ENCODE measurements at regions not wholly inside any gene's neighbourhood (a gene's known extent, or its start where the extent isn't known, plus 50 kb on each side); places are given as distances from the start of the nearest gene placed in this dataset.

DNA sequence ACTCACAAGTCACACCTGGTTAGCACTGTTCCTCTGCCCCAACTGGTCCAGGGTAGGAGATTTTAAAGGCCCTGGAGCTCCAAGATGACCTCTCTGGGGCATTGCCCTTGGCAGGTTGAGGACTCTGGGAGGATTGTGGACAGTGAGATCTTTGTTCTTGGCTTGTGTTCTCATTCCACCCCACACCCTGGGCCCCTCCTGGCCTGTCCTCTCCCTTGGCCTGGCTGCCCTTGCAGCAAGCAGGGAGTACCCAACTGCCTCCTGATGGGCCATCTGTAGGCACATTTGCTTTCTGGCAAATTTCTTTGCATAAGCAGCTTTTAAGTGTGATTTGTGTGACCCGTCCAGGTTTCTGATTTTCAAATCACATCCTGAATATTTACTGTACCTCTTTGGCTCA is 239.6 kb downstream of the UTP18 start:
- no peak for ATAC-seq
- H3K4me1 ChIP-seq (ENCODE audit: low read depth): no peaks in the 10 kb centered on the region
- intact Hi-C loops (cut with DNase I, micrococcal nuclease): no loop called here
- no peaks in the 10 kb centered on the region for H3K9me3 ChIP-seq
- no peak overlapping the region for H3K4me3 ChIP-seq
- no peak for DNase-seq
- no peaks in the 10 kb centered on the region for H3K36me3 ChIP-seq (ENCODE audit: low read depth)
- TF ChIP-seq, protein P1, sequence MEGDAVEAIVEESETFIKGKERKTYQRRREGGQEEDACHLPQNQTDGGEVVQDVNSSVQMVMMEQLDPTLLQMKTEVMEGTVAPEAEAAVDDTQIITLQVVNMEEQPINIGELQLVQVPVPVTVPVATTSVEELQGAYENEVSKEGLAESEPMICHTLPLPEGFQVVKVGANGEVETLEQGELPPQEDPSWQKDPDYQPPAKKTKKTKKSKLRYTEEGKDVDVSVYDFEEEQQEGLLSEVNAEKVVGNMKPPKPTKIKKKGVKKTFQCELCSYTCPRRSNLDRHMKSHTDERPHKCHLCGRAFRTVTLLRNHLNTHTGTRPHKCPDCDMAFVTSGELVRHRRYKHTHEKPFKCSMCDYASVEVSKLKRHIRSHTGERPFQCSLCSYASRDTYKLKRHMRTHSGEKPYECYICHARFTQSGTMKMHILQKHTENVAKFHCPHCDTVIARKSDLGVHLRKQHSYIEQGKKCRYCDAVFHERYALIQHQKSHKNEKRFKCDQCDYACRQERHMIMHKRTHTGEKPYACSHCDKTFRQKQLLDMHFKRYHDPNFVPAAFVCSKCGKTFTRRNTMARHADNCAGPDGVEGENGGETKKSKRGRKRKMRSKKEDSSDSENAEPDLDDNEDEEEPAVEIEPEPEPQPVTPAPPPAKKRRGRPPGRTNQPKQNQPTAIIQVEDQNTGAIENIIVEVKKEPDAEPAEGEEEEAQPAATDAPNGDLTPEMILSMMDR (IDR thresholded peaks at IDR 0.05): no peak

DNA sequence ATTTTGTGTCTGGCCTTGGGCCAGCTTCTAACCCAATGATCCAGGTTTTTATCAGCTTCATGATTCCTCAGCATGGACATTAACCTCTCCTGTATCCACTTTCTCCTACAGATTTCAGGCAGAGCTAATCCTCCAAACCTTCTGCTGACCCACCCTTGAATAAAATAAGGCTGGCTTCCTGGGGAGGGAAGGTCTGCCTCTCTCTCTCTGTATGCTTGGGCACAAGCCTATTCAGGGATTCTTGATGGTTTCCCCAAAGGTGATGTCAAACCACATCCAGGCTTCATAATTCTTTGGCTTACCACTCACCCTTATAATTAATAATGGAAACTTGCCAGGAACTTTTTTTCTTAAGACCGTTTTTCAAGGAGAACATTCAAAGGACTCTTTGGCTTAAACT is 240.1 kb downstream of the UTP18 start:
- H3K4me3 ChIP-seq: no peak overlapping the region
- intact Hi-C loops (cut with DNase I, micrococcal nuclease): no loop called here
- TF ChIP-seq, protein P1 (IDR thresholded peaks at IDR 0.05): no peak
- ATAC-seq: no peak
- no peaks in the 10 kb centered on the region for H3K9me3 ChIP-seq
- H3K4me1 ChIP-seq (ENCODE audit: low read depth): no peaks in the 10 kb centered on the region
- no peaks in the 10 kb centered on the region for H3K36me3 ChIP-seq (ENCODE audit: low read depth)
- no peak for DNase-seq

DNA sequence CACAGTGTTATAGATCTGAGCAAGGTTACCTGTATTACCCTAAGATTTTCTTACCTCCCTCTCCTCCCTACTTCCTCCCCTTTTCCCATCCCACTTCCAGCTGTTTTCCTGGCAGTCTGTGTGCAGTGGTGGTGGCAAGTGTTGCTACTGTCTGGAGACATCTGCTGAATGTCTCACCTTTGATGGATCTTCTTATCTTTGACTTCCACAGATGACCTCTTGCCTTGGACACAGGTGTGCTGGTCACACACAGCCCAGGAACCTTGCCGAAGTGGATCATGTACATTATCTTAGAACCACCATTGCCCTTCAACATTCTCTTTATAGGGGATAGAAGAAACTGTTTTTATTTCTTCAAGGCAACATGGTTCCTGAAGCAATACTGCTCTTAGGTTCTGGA is 245.1 kb downstream of the UTP18 start:
- no peak for DNase-seq
- TF ChIP-seq, protein P1 (IDR thresholded peaks at IDR 0.05): no peak
- intact Hi-C loops (cut with DNase I, micrococcal nuclease): no loop called here
- Histone ChIP-seq H3K4me3 (no peak overlapping the region), H3K9me3 (no peaks in the 10 kb centered on the region), H3K4me1 (ENCODE audit: low read depth) (no peaks in the 10 kb centered on the region), H3K36me3 (ENCODE audit: low read depth) (no peaks in the 10 kb centered on the region)
- no peak for ATAC-seq

- ATAC-seq (no peak), DNase-seq (no peak)
- H3K4me3 ChIP-seq: no peak overlapping the region
- no peaks in the 10 kb centered on the region for H3K36me3 ChIP-seq (ENCODE audit: low read depth)
- no peaks in the 10 kb centered on the region for H3K4me1 ChIP-seq (ENCODE audit: low read depth)
- no peaks in the 10 kb centered on the region for H3K9me3 ChIP-seq
- intact Hi-C loops (cut with DNase I, micrococcal nuclease): no loop called here
- TF ChIP-seq, protein P1 (IDR thresholded peaks at IDR 0.05): no peak
Measured at GRCh38 chr17:51507444-51507843, 247.1 kb downstream of the UTP18 start.

DNA sequence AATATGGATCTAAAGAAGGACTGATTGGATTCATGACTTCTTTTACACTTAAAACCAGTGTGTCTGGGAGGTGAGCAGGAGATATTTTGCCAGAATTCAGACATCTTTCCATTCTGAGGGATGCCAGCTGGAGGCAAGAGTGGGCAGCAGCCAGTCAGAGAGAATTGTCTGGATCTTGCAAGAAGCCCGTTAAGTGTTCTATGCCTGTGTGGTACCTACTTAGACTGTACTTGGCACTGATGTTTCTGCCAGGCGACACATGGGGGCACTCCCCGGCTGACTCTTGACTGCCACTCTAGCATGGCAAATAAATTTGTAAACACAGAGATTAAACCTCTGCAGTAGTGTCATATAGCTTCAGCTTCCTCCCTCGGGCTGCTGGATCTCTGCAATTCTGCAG is 247.7 kb downstream of the UTP18 start:
- no peaks in the 10 kb centered on the region for H3K4me1 ChIP-seq (ENCODE audit: low read depth)
- no peaks in the 10 kb centered on the region for H3K36me3 ChIP-seq (ENCODE audit: low read depth)
- no peak for ATAC-seq
- no peak for DNase-seq
- intact Hi-C loops (cut with DNase I, micrococcal nuclease): no loop called here
- no peaks in the 10 kb centered on the region for H3K9me3 ChIP-seq
- H3K4me3 ChIP-seq: no peak overlapping the region
- TF ChIP-seq, protein P1 (IDR thresholded peaks at IDR 0.05): no peak

DNA sequence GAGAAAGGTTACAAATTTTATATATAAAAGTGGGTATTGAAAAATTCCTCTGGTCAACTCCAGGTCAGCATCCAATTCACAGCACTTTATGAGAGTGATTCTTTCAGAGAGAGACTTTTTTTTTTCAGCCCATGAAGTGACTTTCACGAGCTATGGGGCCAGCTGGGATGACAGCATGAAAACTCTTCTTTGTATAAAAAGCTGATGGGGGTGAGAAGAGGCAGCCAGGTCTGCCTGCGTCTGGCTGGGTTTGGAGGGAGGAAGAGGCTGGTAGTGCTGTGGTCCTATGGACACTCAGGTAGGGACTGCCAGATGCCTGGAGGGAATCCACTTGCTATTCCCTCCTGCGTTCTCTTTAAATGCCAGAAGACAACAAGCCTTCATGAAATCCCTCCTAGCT is 250.6 kb downstream of the UTP18 start:
- ATAC-seq (no peak), DNase-seq (no peak)
- TF ChIP-seq, protein P1 (IDR thresholded peaks at IDR 0.05): no peak
- no peaks in the 10 kb centered on the region for H3K36me3 ChIP-seq (ENCODE audit: low read depth)
- intact Hi-C loops (cut with DNase I, micrococcal nuclease): no loop called here
- no peak overlapping the region for H3K4me3 ChIP-seq
- H3K9me3 ChIP-seq: no peaks in the 10 kb centered on the region
- no peaks in the 10 kb centered on the region for H3K4me1 ChIP-seq (ENCODE audit: low read depth)
